Activated naive CD8-positive, alpha-beta T cell treated with anti-CD3 and anti-CD28 coated beads, Interleukin-2, amount 10 ng/mL, durations not matched to agents 7 days and 5 days (primary cell): ENCODE measurements at regions not wholly inside any gene's neighbourhood (a gene's known extent, or its start where the extent isn't known, plus 50 kb on each side); places are given as distances from the start of the nearest gene placed in this dataset.

Source experiments
- ATAC-seq: fragments of 150-1000 bp; cut with Tn5 transposase; one replicate; pipeline ENCODE4 v1.10.0; 2021; ENCODE audit warnings: low read depth, moderate library complexity
- POLR2A ChIA-PET: fragments of 350-600 bp; sonication (Branson Sonifier 250); formaldehyde crosslinking; loops from one replicate; lab custom pipeline; 2021; ENCODE audit warnings: antibody characterized with exemption; lab: Charles Lee
- DNase-seq: peaks from one replicate; pipeline ENCODE4 v3.0.0; 2021
- H3K27ac Mint-ChIP-seq: one replicate; pipeline ENCODE4 v1.8.0; 2022; ENCODE audit warnings: mild to moderate bottlenecking, mixed read lengths
- H3K27me3 Mint-ChIP-seq: one replicate; pipeline ENCODE4 v1.8.0; 2022; ENCODE audit warnings: mild to moderate bottlenecking, moderate library complexity, mixed read lengths
- H3K36me3 Mint-ChIP-seq: one replicate; pipeline ENCODE4 v1.8.0; 2021; ENCODE audit warnings: mild to moderate bottlenecking, mixed read lengths
- H3K4me1 Mint-ChIP-seq: one replicate; pipeline ENCODE4 v1.8.0; 2021; ENCODE audit warnings: mixed read lengths
- H3K4me3 Mint-ChIP-seq: one replicate; pipeline ENCODE4 v1.8.0; 2022; ENCODE audit warnings: mild to moderate bottlenecking, moderate library complexity, mixed read lengths
- H3K9me3 Mint-ChIP-seq: one replicate; pipeline ENCODE4 v1.8.0; 2021; ENCODE audit warnings: mixed read lengths

- no peaks in the 10 kb centered on the region for H3K4me1 Mint-ChIP-seq
- H3K9me3 Mint-ChIP-seq: peaks cover 16% of the 10 kb centered on the region
- no peak for DNase-seq
- no peak for ATAC-seq
- no peak overlapping the region for H3K4me3 Mint-ChIP-seq
- H3K36me3 Mint-ChIP-seq: peaks cover 27% of the 10 kb centered on the region
- H3K27ac Mint-ChIP-seq: no peak overlapping the region
- POLR2A ChIA-PET: no interaction called here
- no peaks in the 10 kb centered on the region for H3K27me3 Mint-ChIP-seq
Measured at GRCh38 chr7:21374134-21374533, 53.7 kb upstream of the SP4 start.

- H3K27ac Mint-ChIP-seq: no peak overlapping the region
Measured at GRCh38 chr7:21377545-21377944, 50.3 kb upstream of the SP4 start.

More at GRCh38 chr7:21377545-21377944, 50.3 kb upstream of the SP4 start:
- POLR2A ChIA-PET: interaction anchor here (1.1 kb wide), 1 partner anchor 25 kb away, joined by 4 read pairs; no protein-coding TSS in a partner anchor
- peaks cover 16% of the 10 kb centered on the region for H3K9me3 Mint-ChIP-seq
- DNase-seq (no peak), ATAC-seq (no peak)
- H3K4me1 Mint-ChIP-seq: peaks cover 3% of the 10 kb centered on the region
- H3K36me3 Mint-ChIP-seq: peaks cover 25% of the 10 kb centered on the region
- H3K27me3 Mint-ChIP-seq: no peaks in the 10 kb centered on the region
- no peak overlapping the region for H3K4me3 Mint-ChIP-seq
